ENCODE measurements at regions not wholly inside any gene's neighbourhood (a gene's known extent, or its start where the extent isn't known, plus 50 kb on each side); places are given as distances from the start of the nearest gene placed in this dataset.
"Not testable (repeated sequence)": the region's sequence is repeated elsewhere in the genome, so short reads cannot be mapped to it uniquely, and the experiment has no call there.

DNA sequence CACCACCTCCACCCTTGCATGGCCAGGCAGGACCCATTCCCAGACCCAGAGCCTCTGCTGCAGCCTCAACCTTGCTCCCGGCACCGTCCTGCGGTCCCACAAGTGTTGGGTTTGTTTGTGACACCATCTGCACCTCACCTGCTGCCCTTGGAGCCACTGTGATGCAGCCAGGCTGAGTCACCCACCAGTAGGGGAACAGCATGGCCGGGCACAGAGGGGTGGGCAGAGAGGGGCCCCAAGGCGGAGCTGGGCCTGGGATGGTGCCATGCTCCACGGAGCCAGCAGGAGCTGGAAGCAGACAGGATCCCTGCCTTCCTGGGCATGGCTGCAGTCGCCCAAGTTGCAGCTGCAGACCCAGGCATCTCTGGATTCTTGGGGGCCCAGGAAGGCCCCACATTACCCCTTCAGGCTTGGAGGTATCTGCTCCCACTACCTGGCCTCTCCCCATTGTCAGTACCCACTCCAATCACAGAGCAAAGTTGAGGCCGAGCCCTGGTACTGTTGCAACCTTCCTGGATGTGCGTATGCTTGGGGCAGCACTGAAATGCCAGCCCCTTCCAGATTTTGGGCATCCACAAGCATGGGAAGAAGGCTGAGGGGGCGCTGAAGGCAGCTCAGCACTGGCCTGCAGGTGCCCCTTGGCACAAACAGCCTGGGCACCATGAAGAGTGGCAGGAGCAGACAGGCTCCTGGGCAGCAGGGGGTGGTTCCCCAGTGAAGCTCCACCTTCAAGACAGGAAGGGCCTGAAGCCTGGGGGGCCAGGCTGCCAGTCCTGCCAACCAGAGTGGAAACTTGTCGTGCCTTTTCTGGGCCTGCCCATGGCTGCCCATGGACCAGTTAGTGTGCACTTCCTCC is 172.8 kb downstream of the MATN1 start:
- DNase-seq = no peak

GRCh38 chr1:30549872-30550271 is 173.5 kb downstream of the MATN1 start:
- not testable (repeated sequence) for DNase-seq

DNA sequence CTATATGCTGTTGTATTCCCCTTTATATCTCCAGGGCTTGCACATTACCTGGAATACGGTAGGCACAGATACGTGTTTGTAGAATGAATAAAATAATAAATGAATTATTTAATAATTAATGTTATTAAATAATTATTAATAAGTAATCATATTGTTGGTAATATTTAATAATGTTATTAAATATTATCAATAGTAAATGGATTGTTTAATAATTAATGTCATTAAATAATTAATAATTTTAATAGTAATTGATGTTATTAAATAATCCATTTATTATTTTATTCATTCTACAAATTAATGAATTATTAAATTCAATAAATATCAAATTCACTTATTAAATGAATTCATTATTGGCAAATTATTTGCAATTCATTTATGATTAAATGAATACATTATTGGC is 175.1 kb downstream of the MATN1 start:
- DNase-seq = no peak

DNA sequence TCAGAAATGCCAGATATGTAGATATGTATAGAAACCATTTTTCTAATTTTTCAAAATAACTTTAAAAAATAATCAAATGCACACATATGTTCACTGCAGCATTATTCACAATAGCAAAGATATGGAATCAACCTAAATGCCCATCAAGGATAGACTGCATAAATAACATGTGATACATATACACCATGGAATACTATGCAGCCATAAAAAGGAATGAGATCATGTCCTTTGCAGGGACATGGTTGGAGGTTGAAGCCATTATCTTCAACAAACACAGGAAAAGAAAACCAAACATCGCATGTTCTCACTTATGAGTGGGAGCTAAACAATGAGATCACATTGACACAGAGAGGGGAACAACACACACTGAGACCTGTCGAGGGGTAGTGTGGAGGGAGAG is 176.1 kb downstream of the MATN1 start:
- DNase-seq = not testable (repeated sequence)

DNA sequence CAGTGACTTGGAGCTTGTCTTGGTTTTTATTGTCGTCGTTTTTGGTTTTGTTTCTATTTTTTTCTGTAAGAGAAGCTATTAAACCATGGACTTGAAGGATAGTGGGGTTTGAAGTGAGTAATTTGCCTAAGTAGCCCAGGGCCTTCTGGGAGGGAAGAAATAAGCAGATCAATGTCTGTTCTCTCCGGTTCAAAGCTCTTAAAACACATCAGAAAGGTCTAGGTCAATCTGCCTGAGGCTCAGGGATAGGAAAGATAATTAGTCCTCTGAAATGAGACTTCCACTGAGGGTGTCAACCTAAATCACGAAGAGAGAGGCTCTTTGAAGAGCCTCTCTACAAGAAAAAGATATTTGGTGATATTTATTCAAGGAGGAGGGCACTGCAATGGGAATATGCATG is 178.0 kb downstream of the MATN1 start:
- peak; percentile 17 for DNase-seq

GRCh38 chr1:30541721-30542485 is 181.5 kb downstream of the MATN1 start:
- DNase-seq = peak; percentile 22

DNA sequence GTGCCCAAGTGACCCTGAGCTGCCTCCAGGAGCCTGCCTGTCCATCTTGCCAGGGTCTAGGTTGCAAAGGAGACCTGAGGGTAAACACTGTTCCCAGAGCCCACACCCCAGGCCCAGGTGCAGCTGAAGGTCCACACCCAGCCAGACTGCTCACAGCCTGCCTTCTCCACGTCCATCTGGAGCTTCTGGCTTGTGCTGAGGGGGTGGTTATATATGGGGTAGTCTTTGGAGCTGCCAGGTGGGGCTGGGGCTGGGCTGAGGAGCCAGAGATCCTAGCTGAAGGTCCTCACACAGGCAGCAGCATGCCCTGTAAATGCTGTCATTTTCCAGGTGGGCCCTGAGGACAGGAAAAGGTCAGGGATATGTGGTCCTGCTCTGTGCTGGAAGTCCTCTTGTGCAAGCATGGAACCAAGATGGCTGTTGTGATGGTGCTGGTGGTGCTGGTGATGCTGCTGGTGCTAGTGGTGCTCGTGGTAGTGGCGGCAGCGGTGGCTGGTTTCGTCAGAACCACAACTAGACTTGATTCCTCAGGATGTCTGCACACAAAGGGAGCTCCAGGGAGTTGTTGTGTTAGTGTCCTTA is 182.7 kb downstream of the MATN1 start:
- DNase-seq = no peak

- DNase-seq = no peak
Observed at GRCh38 chr1:30539884-30540283, 183.5 kb downstream of the MATN1 start.

DNA sequence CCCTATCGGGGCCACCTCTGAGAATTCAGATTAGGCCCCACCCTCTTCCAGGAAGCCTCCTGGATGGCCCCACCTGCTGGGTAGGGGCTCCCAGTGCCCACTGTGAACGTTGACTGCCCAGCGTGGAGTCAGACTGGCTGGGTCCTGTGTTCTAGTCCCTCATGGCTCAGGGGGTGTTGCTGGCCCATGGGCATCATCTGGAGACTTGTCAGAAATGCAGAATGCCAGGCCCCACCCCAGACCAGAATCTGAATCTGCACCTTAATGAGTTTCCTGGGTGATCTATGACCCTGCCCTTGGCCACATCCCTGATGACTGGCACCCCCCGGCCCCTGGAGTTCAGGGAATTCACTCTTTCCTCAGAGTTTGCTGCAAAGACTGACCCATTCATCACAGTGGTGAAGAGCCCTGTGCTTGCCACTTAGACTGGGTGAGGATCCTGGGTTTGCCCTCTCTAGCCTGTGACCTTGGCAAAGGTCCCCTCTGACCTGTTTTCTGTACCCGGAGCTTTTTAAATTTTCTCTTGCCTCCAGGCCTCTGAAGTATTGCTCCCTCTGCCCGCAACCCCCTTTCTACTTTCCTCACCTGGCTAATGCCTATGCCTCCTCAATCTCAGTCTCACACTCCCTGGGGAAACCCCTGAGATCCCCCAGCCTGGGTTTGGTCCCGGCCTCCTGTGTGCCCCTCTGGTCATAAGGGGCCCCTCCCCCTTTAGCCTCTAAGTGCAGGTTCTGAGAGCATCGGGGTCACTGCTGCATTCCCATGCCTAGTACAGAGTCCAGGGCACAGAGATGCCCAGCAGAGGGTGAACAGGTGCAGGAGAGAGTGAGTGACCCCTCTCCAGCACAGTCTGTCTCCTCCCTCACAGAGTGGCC is 184.2 kb downstream of the MATN1 start:
- no peak for DNase-seq

GRCh38 chr1:30538226-30538992 is 185.0 kb downstream of the MATN1 start:
- DNase-seq = no peak

GRCh38 chr1:30537279-30537678 is 186.1 kb downstream of the MATN1 start:
- DNase-seq = no peak

DNA sequence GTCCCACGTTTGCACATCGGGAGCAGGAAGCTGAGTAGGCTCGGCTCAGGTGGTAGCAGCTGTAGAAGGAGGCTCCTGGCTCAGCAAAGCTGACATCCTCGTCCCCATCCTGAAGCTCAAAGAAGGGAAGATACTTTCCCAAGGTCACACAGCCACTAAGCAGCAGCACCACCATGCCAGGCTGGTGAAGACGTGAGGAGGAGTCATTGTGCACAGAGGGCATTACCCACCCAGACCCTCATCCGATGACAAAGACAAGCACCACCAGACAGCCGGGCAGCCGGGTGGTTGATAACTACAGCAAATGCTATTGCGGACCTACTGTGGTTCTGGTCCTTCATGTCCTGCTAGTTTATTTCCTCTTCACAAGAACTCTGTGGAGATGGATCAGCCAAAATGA is 186.9 kb downstream of the MATN1 start:
- no peak for DNase-seq

DNA sequence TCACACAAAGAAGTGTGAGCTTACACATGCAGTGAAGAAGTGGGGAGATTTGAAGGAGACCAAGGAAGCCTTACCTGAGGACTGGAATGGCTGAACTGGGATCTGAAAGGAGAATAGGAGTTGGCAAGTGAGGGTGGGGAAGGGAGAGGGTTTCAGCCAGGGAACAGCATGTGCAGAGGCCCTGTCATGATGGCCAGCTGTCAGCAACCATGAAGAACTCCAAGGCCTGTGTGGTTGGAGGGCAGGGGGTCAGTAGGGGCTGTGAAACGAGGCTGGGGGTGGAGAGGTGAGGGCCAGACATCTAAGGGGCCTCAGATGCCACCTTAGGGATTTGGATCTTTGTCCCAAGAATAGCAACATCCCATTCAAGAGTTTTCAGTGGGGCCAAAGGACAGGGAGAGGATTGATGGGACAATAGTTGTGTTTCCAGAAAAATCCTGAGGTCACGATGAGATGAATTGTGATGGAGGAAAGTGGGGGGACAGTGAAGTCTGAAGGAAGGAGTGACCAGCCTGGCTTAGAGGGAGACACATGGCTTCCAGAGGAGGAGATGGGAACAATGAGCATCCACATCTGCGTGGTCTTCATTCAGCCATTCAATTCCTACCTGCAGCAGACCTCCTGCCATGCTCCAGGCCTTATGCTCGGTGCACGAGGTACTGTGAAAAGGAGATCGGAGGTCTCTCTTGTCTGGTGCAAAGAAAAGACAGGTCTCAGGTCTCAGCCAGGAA is 187.6 kb downstream of the MATN1 start:
- DNase-seq = no peak

- DNase-seq = no peak
Observed at GRCh38 chr1:30534551-30534940, 188.8 kb downstream of the MATN1 start.

DNA sequence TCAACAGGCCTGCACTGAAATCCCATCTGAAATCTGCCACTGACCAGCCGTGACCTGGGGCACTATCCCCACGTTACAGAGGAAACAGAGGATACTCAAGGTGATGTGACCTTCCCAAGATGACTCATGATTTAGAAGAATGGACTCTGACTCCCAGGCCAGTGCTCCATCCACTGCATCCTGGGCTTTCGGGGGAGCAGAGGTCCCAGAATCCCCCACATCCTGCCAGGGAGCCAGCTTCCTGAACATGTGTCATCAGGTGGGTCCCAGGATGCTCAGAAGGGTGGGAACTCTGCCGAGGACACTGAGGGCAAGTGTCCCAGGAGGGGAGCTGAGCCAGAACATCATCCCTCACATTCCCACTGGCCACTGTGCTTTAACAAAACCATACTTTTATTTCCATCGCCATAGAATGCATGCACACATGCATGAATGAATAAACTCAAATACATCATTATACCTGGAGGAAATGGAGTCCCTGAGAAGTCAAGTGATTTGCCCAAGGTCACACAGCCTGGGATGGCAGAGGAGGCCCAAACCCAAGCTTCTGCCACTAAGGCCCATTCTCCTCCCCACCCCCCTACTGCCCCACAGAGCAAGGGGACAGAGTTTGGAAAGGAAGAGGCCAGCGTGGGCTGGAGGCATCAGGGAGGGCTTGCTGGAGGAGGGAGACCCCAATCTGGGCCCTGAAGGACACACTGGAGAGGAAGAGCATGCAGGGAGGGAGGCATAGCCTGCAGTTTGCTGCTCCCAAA is 189.4 kb downstream of the MATN1 start:
- no peak for DNase-seq

- no peak for DNase-seq
Observed at GRCh38 chr1:30533141-30533540, 190.2 kb downstream of the MATN1 start.

GRCh38 chr1:30532621-30533020 is 190.8 kb downstream of the MATN1 start:
- no peak for DNase-seq

DNA sequence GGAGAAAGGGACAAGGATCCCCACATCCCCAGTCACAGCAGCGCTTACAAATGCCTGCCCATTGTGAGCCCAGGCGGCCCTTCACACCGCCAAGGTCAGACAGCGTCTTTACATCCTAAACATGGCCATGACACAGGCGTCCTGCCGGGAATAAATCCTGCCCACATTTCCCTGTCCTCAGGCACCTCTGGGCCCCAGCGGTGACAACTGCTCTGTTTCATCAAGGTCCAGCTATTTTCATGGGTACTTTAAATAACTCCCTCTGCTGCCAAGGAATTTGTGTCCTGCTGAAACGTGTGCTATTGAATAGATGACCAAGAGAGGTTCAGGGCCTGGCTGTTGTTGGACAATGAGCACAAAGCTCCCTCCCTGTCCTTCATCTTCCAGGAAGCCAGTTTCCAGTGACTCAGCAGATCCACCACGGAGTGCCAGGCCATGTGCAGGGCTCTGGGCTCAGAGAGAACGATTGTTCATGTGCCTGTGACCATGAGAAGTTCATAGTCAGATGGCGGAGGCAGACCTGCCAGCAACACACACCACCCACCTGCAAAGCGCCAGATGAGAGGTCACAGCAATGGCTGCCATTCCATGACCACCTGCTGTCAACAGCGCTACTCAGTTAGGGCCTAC is 195.8 kb downstream of the MATN1 start:
- no peak for DNase-seq

GRCh38 chr1:30526652-30527345 is 196.6 kb downstream of the MATN1 start:
- no peak for DNase-seq
